ENCODE measurements at regions not wholly inside any gene's neighbourhood (a gene's known extent, or its start where the extent isn't known, plus 50 kb on each side); places are given as distances from the start of the nearest gene placed in this dataset.

- TF ChIP-seq CTCF (optimal IDR thresholded peaks at IDR 0.05 in 1 of 3, IDR thresholded peaks at IDR 0.05 in 1 of 3, conservative IDR thresholded peaks at IDR 0.05 in 1 of 3; ENCODE audit: extremely low read depth in 1 of 3, insufficient read depth in 2 of 3, low read length in 3 of 3) (no peak), EZH2 (IDR thresholded peaks at IDR 0.05; ENCODE audit: low read length) (no peak)
Measured at GRCh38 chr9:111148052-111149017, 110.1 kb upstream of the LPAR1 start.

All from keratinocyte (primary cell).